ENCODE measurements at regions not wholly inside any gene's neighbourhood (a gene's known extent, or its start where the extent isn't known, plus 50 kb on each side); places are given as distances from the start of the nearest gene placed in this dataset.

GRCh38 chr10:44756216-44756615 lies 154.9 kb upstream of the TMEM72 start:
- no peaks in the 10 kb centered on the region for H3K36me3 ChIP-seq (replicated peaks; ENCODE audit: insufficient read depth, low read depth)
- H3K4me3 ChIP-seq: no peak overlapping the region
- TF ChIP-seq, protein P1, sequence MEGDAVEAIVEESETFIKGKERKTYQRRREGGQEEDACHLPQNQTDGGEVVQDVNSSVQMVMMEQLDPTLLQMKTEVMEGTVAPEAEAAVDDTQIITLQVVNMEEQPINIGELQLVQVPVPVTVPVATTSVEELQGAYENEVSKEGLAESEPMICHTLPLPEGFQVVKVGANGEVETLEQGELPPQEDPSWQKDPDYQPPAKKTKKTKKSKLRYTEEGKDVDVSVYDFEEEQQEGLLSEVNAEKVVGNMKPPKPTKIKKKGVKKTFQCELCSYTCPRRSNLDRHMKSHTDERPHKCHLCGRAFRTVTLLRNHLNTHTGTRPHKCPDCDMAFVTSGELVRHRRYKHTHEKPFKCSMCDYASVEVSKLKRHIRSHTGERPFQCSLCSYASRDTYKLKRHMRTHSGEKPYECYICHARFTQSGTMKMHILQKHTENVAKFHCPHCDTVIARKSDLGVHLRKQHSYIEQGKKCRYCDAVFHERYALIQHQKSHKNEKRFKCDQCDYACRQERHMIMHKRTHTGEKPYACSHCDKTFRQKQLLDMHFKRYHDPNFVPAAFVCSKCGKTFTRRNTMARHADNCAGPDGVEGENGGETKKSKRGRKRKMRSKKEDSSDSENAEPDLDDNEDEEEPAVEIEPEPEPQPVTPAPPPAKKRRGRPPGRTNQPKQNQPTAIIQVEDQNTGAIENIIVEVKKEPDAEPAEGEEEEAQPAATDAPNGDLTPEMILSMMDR (IDR thresholded peaks at IDR 0.05; ENCODE audit: poor library complexity): no peak
- TF ChIP-seq EZH2phosphoT487 (IDR thresholded peaks at IDR 0.05; ENCODE audit: low read depth, severe bottlenecking, unreplicated experiment) (no peak), EZH2 (IDR thresholded peaks at IDR 0.05; ENCODE audit: borderline replicate concordance) (no peak)
- H4K20me1 ChIP-seq (ENCODE audit: insufficient read depth, poor library complexity, severe bottlenecking): no peaks in the 10 kb centered on the region
- H3K27ac ChIP-seq: no peak overlapping the region
- no peaks in the 10 kb centered on the region for H3K27me3 ChIP-seq
- 91% methylated on average over 6 of the region's 6 CpGs for WGBS (ENCODE audit: low lambda C conversion rate, missing lambda C conversion rate)
- DNase-seq (ENCODE audit: low spot score): no peak
- no peaks in the 10 kb centered on the region for H3K79me2 ChIP-seq
- no peaks in the 10 kb centered on the region for H3K9me3 ChIP-seq (ENCODE audit: low read depth)
- no peaks in the 10 kb centered on the region for H3K4me1 ChIP-seq (ENCODE audit: insufficient read depth)
- H3K9me2 ChIP-seq (replicated peaks; ENCODE audit: insufficient read depth): no peaks in the 10 kb centered on the region
- no peak overlapping the region for H2AFZ ChIP-seq
- H3K4me2 ChIP-seq: no peak overlapping the region

DNA sequence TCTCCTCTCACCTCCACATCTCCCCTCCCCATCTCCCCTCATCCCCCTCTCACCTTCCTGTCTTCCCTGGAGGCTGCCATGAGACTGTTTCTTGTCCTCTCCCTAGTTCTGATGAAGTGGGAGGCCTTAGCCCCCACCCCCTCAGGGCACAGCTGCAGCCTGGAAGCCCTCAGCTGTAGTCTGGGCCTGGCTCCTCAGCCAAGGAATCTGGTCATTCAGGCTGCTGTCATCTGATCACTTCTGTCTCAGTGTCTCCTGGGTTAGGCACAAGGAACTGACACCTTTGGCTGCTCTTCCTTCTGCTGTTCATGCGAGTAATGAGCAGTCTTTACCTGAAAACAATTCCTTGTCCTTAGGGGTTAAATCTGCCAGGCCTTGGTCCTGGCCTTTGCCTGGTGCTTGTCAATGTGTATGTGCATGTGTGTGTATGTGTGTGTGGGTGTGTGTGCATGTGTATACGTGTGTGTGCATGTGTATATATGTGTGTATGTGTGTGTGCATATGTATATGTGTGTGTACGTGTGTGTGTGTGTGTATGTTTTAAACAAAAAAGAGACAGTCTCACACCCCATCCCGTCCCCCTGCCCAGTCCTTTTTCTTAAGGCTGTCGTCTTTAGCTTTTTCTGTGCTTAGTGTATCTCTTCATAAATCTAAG lies 153.5 kb upstream of the TMEM72 start:
- H3K27me3 ChIP-seq: no peaks in the 10 kb centered on the region
- H3K4me1 ChIP-seq (ENCODE audit: insufficient read depth): no peaks in the 10 kb centered on the region
- H3K79me2 ChIP-seq: no peaks in the 10 kb centered on the region
- H2AFZ ChIP-seq: no peak overlapping the region
- H4K20me1 ChIP-seq (ENCODE audit: insufficient read depth, poor library complexity, severe bottlenecking): no peaks in the 10 kb centered on the region
- DNase-seq (ENCODE audit: low spot score): no peak
- no peak overlapping the region for H3K4me2 ChIP-seq
- no peak overlapping the region for H3K4me3 ChIP-seq
- H3K27ac ChIP-seq: no peak overlapping the region
- no peaks in the 10 kb centered on the region for H3K9me3 ChIP-seq (ENCODE audit: low read depth)
- 91% methylated on average over 5 of the region's 5 CpGs for WGBS (ENCODE audit: low lambda C conversion rate, missing lambda C conversion rate)
- no peaks in the 10 kb centered on the region for H3K9me2 ChIP-seq (replicated peaks; ENCODE audit: insufficient read depth)
- no peaks in the 10 kb centered on the region for H3K36me3 ChIP-seq (replicated peaks; ENCODE audit: insufficient read depth, low read depth)
- TF ChIP-seq, protein P1 (IDR thresholded peaks at IDR 0.05; ENCODE audit: poor library complexity): no peak
- no peak for TF ChIP-seq EZH2phosphoT487 (IDR thresholded peaks at IDR 0.05; ENCODE audit: low read depth, severe bottlenecking, unreplicated experiment)
- TF ChIP-seq EZH2 (IDR thresholded peaks at IDR 0.05; ENCODE audit: borderline replicate concordance): no peak

DNA sequence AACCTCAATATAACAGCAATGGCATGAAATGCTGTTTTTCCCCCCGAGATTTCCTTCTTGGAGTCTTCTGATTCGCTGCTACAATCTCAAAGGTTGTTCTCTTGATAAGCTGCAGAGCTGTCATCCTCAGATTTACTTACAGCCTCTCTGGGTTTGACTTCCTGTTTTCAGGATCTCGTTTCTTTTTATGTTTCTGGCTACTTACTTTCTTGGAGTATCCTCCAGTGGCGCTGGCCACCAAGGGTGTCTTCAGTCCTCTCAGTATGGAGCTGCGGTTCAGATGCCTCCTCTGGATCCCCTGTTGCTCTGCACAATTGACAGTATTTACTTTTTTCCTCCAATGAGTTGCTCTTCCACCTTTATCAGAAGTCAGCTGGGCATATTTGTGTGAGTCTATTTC lies 152.0 kb upstream of the TMEM72 start:
- Histone ChIP-seq H3K27me3 (no peaks in the 10 kb centered on the region), H3K4me3 (no peak overlapping the region), H3K79me2 (no peaks in the 10 kb centered on the region), H3K9me3 (ENCODE audit: low read depth) (no peaks in the 10 kb centered on the region), H3K27ac (no peak overlapping the region), H4K20me1 (ENCODE audit: insufficient read depth, poor library complexity, severe bottlenecking) (no peaks in the 10 kb centered on the region), H3K36me3 (replicated peaks; ENCODE audit: insufficient read depth, low read depth) (no peaks in the 10 kb centered on the region), H3K4me1 (ENCODE audit: insufficient read depth) (no peaks in the 10 kb centered on the region), H3K9me2 (replicated peaks; ENCODE audit: insufficient read depth) (no peaks in the 10 kb centered on the region), H3K4me2 (no peak overlapping the region), H2AFZ (no peak overlapping the region)
- TF ChIP-seq EZH2 (IDR thresholded peaks at IDR 0.05; ENCODE audit: borderline replicate concordance): no peak
- DNase-seq (ENCODE audit: low spot score): no peak
- 52% methylated on average over 5 of the region's 5 CpGs for WGBS (ENCODE audit: low lambda C conversion rate, missing lambda C conversion rate)

GRCh38 chr10:44760513-44760912 lies 150.6 kb upstream of the TMEM72 start:
- no peaks in the 10 kb centered on the region for H3K4me1 ChIP-seq (ENCODE audit: insufficient read depth)
- no peaks in the 10 kb centered on the region for H3K27me3 ChIP-seq
- no peak overlapping the region for H3K4me3 ChIP-seq
- no peaks in the 10 kb centered on the region for H3K9me2 ChIP-seq (replicated peaks; ENCODE audit: insufficient read depth)
- WGBS (ENCODE audit: low lambda C conversion rate, missing lambda C conversion rate): 79% methylated on average over 1 of the region's 1 CpG
- DNase-seq (ENCODE audit: low spot score): no peak
- H2AFZ ChIP-seq: no peak overlapping the region
- no peaks in the 10 kb centered on the region for H3K9me3 ChIP-seq (ENCODE audit: low read depth)
- no peaks in the 10 kb centered on the region for H4K20me1 ChIP-seq (ENCODE audit: insufficient read depth, poor library complexity, severe bottlenecking)
- no peaks in the 10 kb centered on the region for H3K79me2 ChIP-seq
- no peak overlapping the region for H3K27ac ChIP-seq
- H3K4me2 ChIP-seq: no peak overlapping the region
- H3K36me3 ChIP-seq (replicated peaks; ENCODE audit: insufficient read depth, low read depth): no peaks in the 10 kb centered on the region
- TF ChIP-seq, protein P1 (IDR thresholded peaks at IDR 0.05; ENCODE audit: poor library complexity): no peak
- TF ChIP-seq EZH2 (IDR thresholded peaks at IDR 0.05; ENCODE audit: borderline replicate concordance): no peak
- no peak for TF ChIP-seq EZH2phosphoT487 (IDR thresholded peaks at IDR 0.05; ENCODE audit: low read depth, severe bottlenecking, unreplicated experiment)

All from hepatocyte (in vitro differentiated cells).